ENCODE measurements at regions not wholly inside any gene's neighbourhood (a gene's known extent, or its start where the extent isn't known, plus 50 kb on each side); places are given as distances from the start of the nearest gene placed in this dataset.

GRCh38 chr5:3654515-3654914, 58.9 kb downstream of the IRX1 start:
- Mint-ChIP-seq H3K27me3 (no peaks in the 10 kb centered on the region), H3K27ac (no peak overlapping the region), H3K9me3 (peaks cover 5% of the 10 kb centered on the region), H3K4me3 (no peak overlapping the region), H3K4me1 (no peaks in the 10 kb centered on the region), H3K36me3 (ENCODE audit: low read depth) (no peaks in the 10 kb centered on the region)
- intact Hi-C loops (cut with micrococcal nuclease): no loop called here
- no peak for DNase-seq

GRCh38 chr5:3656803-3657202, 61.2 kb downstream of the IRX1 start:
- Mint-ChIP-seq H3K27me3 (no peaks in the 10 kb centered on the region), H3K36me3 (ENCODE audit: low read depth) (no peaks in the 10 kb centered on the region), H3K27ac (no peak overlapping the region), H3K4me1 (no peaks in the 10 kb centered on the region), H3K9me3 (no peaks in the 10 kb centered on the region), H3K4me3 (no peak overlapping the region)
- intact Hi-C loops (cut with micrococcal nuclease): no loop called here
- DNase-seq: no peak

GRCh38 chr5:3657364-3658022, 61.9 kb downstream of the IRX1 start:
- intact Hi-C loops (cut with micrococcal nuclease): no loop called here
- Mint-ChIP-seq H3K27me3 (no peaks in the 10 kb centered on the region), H3K9me3 (no peaks in the 10 kb centered on the region), H3K27ac (no peak overlapping the region), H3K36me3 (ENCODE audit: low read depth) (no peaks in the 10 kb centered on the region), H3K4me1 (no peaks in the 10 kb centered on the region), H3K4me3 (no peak overlapping the region)
- no peak for DNase-seq

GRCh38 chr5:3658929-3659328, 63.3 kb downstream of the IRX1 start:
- H3K36me3 Mint-ChIP-seq (ENCODE audit: low read depth): no peaks in the 10 kb centered on the region
- no peaks in the 10 kb centered on the region for H3K27me3 Mint-ChIP-seq
- H3K4me1 Mint-ChIP-seq: no peaks in the 10 kb centered on the region
- peaks cover 5% of the 10 kb centered on the region for H3K9me3 Mint-ChIP-seq
- intact Hi-C loops (cut with micrococcal nuclease): no loop called here
- DNase-seq: no peak
- no peak overlapping the region for H3K4me3 Mint-ChIP-seq
- no peak overlapping the region for H3K27ac Mint-ChIP-seq

- Mint-ChIP-seq H3K9me3 (peaks cover 7% of the 10 kb centered on the region), H3K4me3 (no peak overlapping the region), H3K27me3 (no peaks in the 10 kb centered on the region), H3K4me1 (no peaks in the 10 kb centered on the region), H3K27ac (no peak overlapping the region), H3K36me3 (ENCODE audit: low read depth) (no peaks in the 10 kb centered on the region)
- no peak for DNase-seq
- intact Hi-C loops (cut with micrococcal nuclease): no loop called here
Observed at GRCh38 chr5:3659907-3660306, 64.3 kb downstream of the IRX1 start.

GRCh38 chr5:3660630-3661029, 65.0 kb downstream of the IRX1 start:
- Mint-ChIP-seq H3K27me3 (no peaks in the 10 kb centered on the region), H3K27ac (no peak overlapping the region), H3K36me3 (ENCODE audit: low read depth) (no peaks in the 10 kb centered on the region), H3K9me3 (peaks cover 10% of the 10 kb centered on the region), H3K4me3 (no peak overlapping the region), H3K4me1 (no peaks in the 10 kb centered on the region)
- intact Hi-C loops (cut with micrococcal nuclease): no loop called here
- DNase-seq: no peak

GRCh38 chr5:3661755-3662296, 66.2 kb downstream of the IRX1 start:
- no peak overlapping the region for H3K4me3 Mint-ChIP-seq
- H3K9me3 Mint-ChIP-seq: peaks cover 10% of the 10 kb centered on the region
- no peaks in the 10 kb centered on the region for H3K4me1 Mint-ChIP-seq
- no peak overlapping the region for H3K27ac Mint-ChIP-seq
- no peaks in the 10 kb centered on the region for H3K27me3 Mint-ChIP-seq
- H3K36me3 Mint-ChIP-seq (ENCODE audit: low read depth): no peaks in the 10 kb centered on the region
- intact Hi-C loops (cut with micrococcal nuclease): no loop called here
- DNase-seq: no peak

GRCh38 chr5:3662344-3662743, 66.7 kb downstream of the IRX1 start:
- H3K4me1 Mint-ChIP-seq: no peaks in the 10 kb centered on the region

GRCh38 chr5:3671337-3671736, 75.7 kb downstream of the IRX1 start:
- H3K9me3 Mint-ChIP-seq: peaks cover 4% of the 10 kb centered on the region
- intact Hi-C loops (cut with micrococcal nuclease): no loop called here
- no peaks in the 10 kb centered on the region for H3K27me3 Mint-ChIP-seq
- H3K27ac Mint-ChIP-seq: no peak overlapping the region
- H3K4me3 Mint-ChIP-seq: no peak overlapping the region
- no peaks in the 10 kb centered on the region for H3K36me3 Mint-ChIP-seq (ENCODE audit: low read depth)
- no peaks in the 10 kb centered on the region for H3K4me1 Mint-ChIP-seq
- DNase-seq: no peak

More at GRCh38 chr5:3662344-3662743, 66.7 kb downstream of the IRX1 start:
- Mint-ChIP-seq H3K27me3 (no peaks in the 10 kb centered on the region), H3K36me3 (ENCODE audit: low read depth) (no peaks in the 10 kb centered on the region), H3K9me3 (peaks cover 10% of the 10 kb centered on the region), H3K4me3 (no peak overlapping the region), H3K27ac (no peak overlapping the region)
- DNase-seq: no peak
- intact Hi-C loops (cut with micrococcal nuclease): no loop called here

- no peaks in the 10 kb centered on the region for H3K36me3 Mint-ChIP-seq (ENCODE audit: low read depth)
- DNase-seq: no peak
- no peaks in the 10 kb centered on the region for H3K27me3 Mint-ChIP-seq
- no peaks in the 10 kb centered on the region for H3K4me1 Mint-ChIP-seq
- H3K4me3 Mint-ChIP-seq: no peak overlapping the region
- intact Hi-C loops (cut with micrococcal nuclease): no loop called here
- no peak overlapping the region for H3K27ac Mint-ChIP-seq
- H3K9me3 Mint-ChIP-seq: no peaks in the 10 kb centered on the region
Observed at GRCh38 chr5:3678801-3679200, 83.2 kb downstream of the IRX1 start.

- intact Hi-C loops (cut with micrococcal nuclease): no loop called here
- Mint-ChIP-seq H3K4me3 (no peak overlapping the region), H3K9me3 (no peaks in the 10 kb centered on the region), H3K4me1 (no peaks in the 10 kb centered on the region), H3K27me3 (no peaks in the 10 kb centered on the region), H3K36me3 (ENCODE audit: low read depth) (no peaks in the 10 kb centered on the region), H3K27ac (no peak overlapping the region)
- DNase-seq: no peak
Observed at GRCh38 chr5:3680821-3681220, 85.2 kb downstream of the IRX1 start.

GRCh38 chr5:3684118-3684517, 88.5 kb downstream of the IRX1 start:
- intact Hi-C loops (cut with micrococcal nuclease): no loop called here
- Mint-ChIP-seq H3K4me3 (no peak overlapping the region), H3K4me1 (no peaks in the 10 kb centered on the region), H3K27me3 (no peaks in the 10 kb centered on the region), H3K9me3 (no peaks in the 10 kb centered on the region), H3K27ac (no peak overlapping the region), H3K36me3 (ENCODE audit: low read depth) (no peaks in the 10 kb centered on the region)
- DNase-seq: no peak

- intact Hi-C loops (cut with micrococcal nuclease): no loop called here
- DNase-seq: no peak
- Mint-ChIP-seq H3K4me3 (no peak overlapping the region), H3K36me3 (ENCODE audit: low read depth) (no peaks in the 10 kb centered on the region), H3K4me1 (no peaks in the 10 kb centered on the region), H3K27ac (no peak overlapping the region), H3K9me3 (no peaks in the 10 kb centered on the region), H3K27me3 (no peaks in the 10 kb centered on the region)
Observed at GRCh38 chr5:3684771-3685354, 89.2 kb downstream of the IRX1 start.

- intact Hi-C loops (cut with micrococcal nuclease): no loop called here
- H3K4me3 Mint-ChIP-seq: no peak overlapping the region
- no peak overlapping the region for H3K27ac Mint-ChIP-seq
- no peak for DNase-seq
- H3K4me1 Mint-ChIP-seq: no peaks in the 10 kb centered on the region
- H3K36me3 Mint-ChIP-seq (ENCODE audit: low read depth): no peaks in the 10 kb centered on the region
- no peaks in the 10 kb centered on the region for H3K9me3 Mint-ChIP-seq
- H3K27me3 Mint-ChIP-seq: no peaks in the 10 kb centered on the region
Observed at GRCh38 chr5:3694819-3695218, 99.2 kb downstream of the IRX1 start.

- intact Hi-C loops (cut with micrococcal nuclease): no loop called here
- Mint-ChIP-seq H3K27ac (no peak overlapping the region), H3K4me3 (no peak overlapping the region), H3K9me3 (no peaks in the 10 kb centered on the region), H3K27me3 (no peaks in the 10 kb centered on the region), H3K36me3 (ENCODE audit: low read depth) (no peaks in the 10 kb centered on the region), H3K4me1 (no peaks in the 10 kb centered on the region)
- DNase-seq: no peak
Observed at GRCh38 chr5:3695818-3696217, 100.2 kb downstream of the IRX1 start.
